Esophagus squamous epithelium (tissue), 5 donors: ENCODE measurements at regions not wholly inside any gene's neighbourhood (a gene's known extent, or its start where the extent isn't known, plus 50 kb on each side); places are given as distances from the start of the nearest gene placed in this dataset.

Experiments used
- DNase-seq: peaks from one replicate; lab custom pipeline; 2025; lab: John Stamatoyannopoulos, UW
- H3K27ac ChIP-seq, 4 donors: fragments of 200-600 bp; sonication (generic); one replicate each; pipeline ENCODE4 v1.5.1; 2016 to 2019; ENCODE audit warnings: mild to moderate bottlenecking in 1 of 4
- H3K27me3 ChIP-seq, 4 donors: fragments of 200-600 bp; sonication (generic); 1 replicate in 3 of 4; 2 replicates in 1 of 4; pipeline versions ENCODE4 v1.5.1 to v1.6.0; 2017 to 2021; ENCODE audit warnings: antibody characterized with exemption in 1 of 4
- H3K36me3 ChIP-seq, 3 donors: fragments of 200-600 bp; sonication (generic); one replicate each; pipeline ENCODE4 v1.5.1; 2016 to 2019
- H3K4me1 ChIP-seq, 3 donors: fragments of 200-600 bp; sonication (generic); one replicate each; pipeline ENCODE4 v1.5.1; 2017 to 2019
- H3K4me3 ChIP-seq, 4 donors: fragments of 200-600 bp; sonication (generic); 1 replicate in 3 of 4; 2 replicates in 1 of 4; pipeline ENCODE4 v1.5.1; 2016 to 2019; ENCODE audit warnings: mild to moderate bottlenecking in 2 of 4, moderate library complexity in 1 of 4
- H3K9me3 ChIP-seq, 3 donors: fragments of 200-600 bp; sonication (generic); one replicate each; pipeline ENCODE4 v1.5.1; 2016 to 2019
- POLR2A ChIP-seq, 4 donors: fragments of 450-650 bp; IDR thresholded peaks; one replicate each; pipeline ENCODE4 v1.6.1; 2017; ENCODE audit warnings: antibody characterized with exemption in 4 of 4, mild to moderate bottlenecking in 4 of 4, moderate library complexity in 3 of 4
- WGBS, 2 donors: methylation state at CpG; one replicate each; pipeline ENCODE4 v1.1.5; 2018; 5-methylcytosine and 5-hydroxymethylcytosine counted together
- intact Hi-C: fragments of 100-400 bp; cut with DNase I; formaldehyde crosslinking; loops from one replicate; pipeline ENCODE4 v1.15.0; 2022
- TF ChIP-seq, protein P1 (sequence below), 6 experiments: fragments of 450-650 bp in 4 of 6; fragments of 200-600 bp in 2 of 6; sonication (generic) in 2 of 6; IDR thresholded peaks; one replicate each; pipeline ENCODE4 v1.5.1; 2016 to 2019; ENCODE audit warnings: antibody characterized with exemption in 6 of 6, mild to moderate bottlenecking in 4 of 6, moderate library complexity in 4 of 6
- donor health status: DM: yes; HTN: yes; CAD: no.

DNA sequence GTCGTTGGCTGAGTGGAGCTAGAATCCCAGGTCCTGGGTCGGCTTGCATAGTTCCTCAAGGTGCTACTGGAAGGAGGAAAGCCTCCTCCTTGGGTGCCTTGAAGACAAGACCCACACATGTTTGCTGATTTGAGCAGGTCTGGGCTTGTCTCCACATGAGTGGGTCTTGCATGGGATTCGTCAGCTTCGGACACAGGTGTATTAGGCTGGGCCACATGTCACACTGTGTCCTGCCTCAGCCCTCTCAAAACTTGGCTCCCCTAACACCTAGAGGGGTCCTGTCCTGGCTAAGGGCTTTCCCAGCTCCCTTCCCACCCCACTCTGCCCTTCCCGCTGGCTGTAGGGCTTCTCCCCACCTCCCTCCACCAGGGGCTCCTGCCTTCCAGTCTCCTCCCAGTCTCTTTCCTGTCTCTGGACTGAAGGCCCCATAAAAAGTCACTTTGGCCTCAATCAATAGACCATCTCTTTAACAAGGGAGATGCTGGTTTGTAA is 73.0 kb upstream of the ADPGK start:
- peaks cover 0 to 8% (median 0%) of the 10 kb centered on the region in 4 donors for H3K27me3 ChIP-seq
- WGBS, 2 donors, result 62 to 72% methylated on average over 3 to 4 of the region's 5 CpGs
- no peaks in the 10 kb centered on the region for H3K9me3 ChIP-seq
- no peak overlapping the region for H3K4me3 ChIP-seq
- TF ChIP-seq, protein P1, sequence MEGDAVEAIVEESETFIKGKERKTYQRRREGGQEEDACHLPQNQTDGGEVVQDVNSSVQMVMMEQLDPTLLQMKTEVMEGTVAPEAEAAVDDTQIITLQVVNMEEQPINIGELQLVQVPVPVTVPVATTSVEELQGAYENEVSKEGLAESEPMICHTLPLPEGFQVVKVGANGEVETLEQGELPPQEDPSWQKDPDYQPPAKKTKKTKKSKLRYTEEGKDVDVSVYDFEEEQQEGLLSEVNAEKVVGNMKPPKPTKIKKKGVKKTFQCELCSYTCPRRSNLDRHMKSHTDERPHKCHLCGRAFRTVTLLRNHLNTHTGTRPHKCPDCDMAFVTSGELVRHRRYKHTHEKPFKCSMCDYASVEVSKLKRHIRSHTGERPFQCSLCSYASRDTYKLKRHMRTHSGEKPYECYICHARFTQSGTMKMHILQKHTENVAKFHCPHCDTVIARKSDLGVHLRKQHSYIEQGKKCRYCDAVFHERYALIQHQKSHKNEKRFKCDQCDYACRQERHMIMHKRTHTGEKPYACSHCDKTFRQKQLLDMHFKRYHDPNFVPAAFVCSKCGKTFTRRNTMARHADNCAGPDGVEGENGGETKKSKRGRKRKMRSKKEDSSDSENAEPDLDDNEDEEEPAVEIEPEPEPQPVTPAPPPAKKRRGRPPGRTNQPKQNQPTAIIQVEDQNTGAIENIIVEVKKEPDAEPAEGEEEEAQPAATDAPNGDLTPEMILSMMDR (IDR thresholded peaks at IDR 0.05), result no peak
- TF ChIP-seq POLR2A (IDR thresholded peaks at IDR 0.05), result no peak
- intact Hi-C loops, result no loop called here
- no peaks in the 10 kb centered on the region for H3K4me1 ChIP-seq
- no peak overlapping the region for H3K27ac ChIP-seq
- DNase-seq, result no peak
- H3K36me3 ChIP-seq, result no peaks in the 10 kb centered on the region

- no peaks in the 10 kb centered on the region for H3K4me1 ChIP-seq
- intact Hi-C loops, result no loop called here
- H3K4me3 ChIP-seq, result no peak overlapping the region
- TF ChIP-seq POLR2A (IDR thresholded peaks at IDR 0.05), result no peak
- TF ChIP-seq, protein P1 (IDR thresholded peaks at IDR 0.05), result no peak
- 48 to 68% methylated on average over 3 of the region's 3 CpGs for WGBS, 2 donors
- no peak overlapping the region for H3K27ac ChIP-seq
- no peaks in the 10 kb centered on the region for H3K9me3 ChIP-seq
- H3K27me3 ChIP-seq, result peaks cover 0 to 8% (median 0%) of the 10 kb centered on the region in 4 donors
- DNase-seq, result no peak
- H3K36me3 ChIP-seq, result no peaks in the 10 kb centered on the region
Measured at GRCh38 chr15:72855791-72856190, 72.2 kb upstream of the ADPGK start.

DNA sequence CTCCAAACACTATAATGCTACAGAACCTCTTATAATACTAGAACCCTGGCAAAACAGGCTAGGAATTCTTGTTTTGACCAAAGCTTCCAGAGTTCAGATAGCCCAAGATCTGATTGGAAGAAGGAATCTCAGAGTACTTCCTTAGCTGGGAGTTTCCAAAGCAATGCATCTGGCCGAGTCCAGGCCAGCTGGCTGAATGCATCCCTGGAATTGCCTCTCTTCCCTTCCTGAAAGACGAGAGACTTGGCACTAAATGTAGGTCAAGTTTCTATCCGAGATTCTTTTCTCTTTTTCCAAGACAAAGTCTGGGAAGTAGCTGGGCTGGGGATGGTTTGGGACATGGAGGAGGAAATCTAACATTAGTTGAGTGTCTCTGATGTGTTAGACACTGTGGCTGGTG is 68.7 kb upstream of the ADPGK start:
- no peaks in the 10 kb centered on the region for H3K9me3 ChIP-seq
- TF ChIP-seq POLR2A (IDR thresholded peaks at IDR 0.05), result no peak
- DNase-seq, result no peak
- H3K27ac ChIP-seq, result no peak overlapping the region
- intact Hi-C loops, result no loop called here
- no peak overlapping the region for H3K4me3 ChIP-seq
- H3K27me3 ChIP-seq, result peaks cover 0 to 27% (median 0%) of the 10 kb centered on the region in 4 donors
- H3K4me1 ChIP-seq, result no peaks in the 10 kb centered on the region
- WGBS, 2 donors, result 10 to 14% methylated on average over 2 to 3 of the region's 3 CpGs
- no peaks in the 10 kb centered on the region for H3K36me3 ChIP-seq

DNA sequence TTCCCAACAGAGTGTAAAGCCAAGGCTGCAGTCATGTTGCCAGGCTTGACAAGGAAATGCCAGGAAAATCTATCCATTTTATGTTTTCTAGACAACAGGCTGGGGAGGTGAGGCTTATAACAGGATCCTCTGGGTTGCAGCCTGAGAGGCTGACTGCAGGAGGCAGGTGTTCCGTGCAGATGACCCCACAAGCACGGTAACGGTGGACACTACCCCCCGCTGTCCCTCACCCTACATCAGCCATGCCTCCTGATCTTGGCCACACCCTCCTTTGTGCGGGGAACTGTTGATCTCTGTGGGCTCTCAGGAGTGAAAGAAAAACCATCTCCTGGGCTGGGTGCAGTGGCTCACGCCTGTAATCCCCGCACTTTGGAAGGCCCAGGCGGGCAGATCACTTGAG is 68.0 kb upstream of the ADPGK start:
- H3K36me3 ChIP-seq, result no peaks in the 10 kb centered on the region
- 63 to 77% methylated on average over 4 to 6 of the region's 8 CpGs for WGBS, 2 donors
- peaks cover 0 to 27% (median 0%) of the 10 kb centered on the region in 4 donors for H3K27me3 ChIP-seq
- no peaks in the 10 kb centered on the region for H3K4me1 ChIP-seq
- no peak overlapping the region for H3K27ac ChIP-seq
- H3K4me3 ChIP-seq, result no peak overlapping the region
- no peak for DNase-seq
- H3K9me3 ChIP-seq, result no peaks in the 10 kb centered on the region
- TF ChIP-seq, protein P1 (IDR thresholded peaks at IDR 0.05), result no peak
- TF ChIP-seq POLR2A (IDR thresholded peaks at IDR 0.05), result no peak
- intact Hi-C loops, result no loop called here

DNA sequence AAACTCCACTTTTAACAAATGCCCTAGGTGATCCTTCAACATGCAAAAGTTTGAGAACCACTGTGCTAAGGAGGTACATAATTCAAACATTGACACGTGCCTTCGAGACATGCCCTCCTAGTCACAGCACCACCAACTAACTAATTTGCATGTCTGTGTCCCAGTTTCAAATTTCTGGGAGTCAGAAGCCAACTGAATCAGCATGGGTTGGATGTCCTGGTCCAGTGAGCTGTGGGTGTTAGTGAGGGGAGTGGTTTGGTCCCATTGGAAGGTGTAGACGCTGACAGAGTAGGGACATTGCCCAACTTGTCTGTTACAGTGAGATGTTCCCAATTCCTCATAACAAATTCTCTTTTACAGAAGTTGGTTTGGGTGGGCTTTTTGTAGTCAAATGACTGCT is 67.3 kb upstream of the ADPGK start:
- DNase-seq, result no peak
- intact Hi-C loops, result no loop called here
- no peak overlapping the region for H3K4me3 ChIP-seq
- no peak overlapping the region for H3K27ac ChIP-seq
- H3K27me3 ChIP-seq, result peaks cover 0 to 27% (median 0%) of the 10 kb centered on the region in 4 donors
- H3K4me1 ChIP-seq, result no peaks in the 10 kb centered on the region
- TF ChIP-seq POLR2A (IDR thresholded peaks at IDR 0.05), result no peak
- TF ChIP-seq, protein P1 (IDR thresholded peaks at IDR 0.05), result no peak
- 30 to 78% methylated on average over 3 of the region's 3 CpGs for WGBS, 2 donors
- H3K9me3 ChIP-seq, result no peaks in the 10 kb centered on the region
- H3K36me3 ChIP-seq, result no peaks in the 10 kb centered on the region

- DNase-seq, result no peak
- H3K4me1 ChIP-seq, result no peaks in the 10 kb centered on the region
- TF ChIP-seq POLR2A (IDR thresholded peaks at IDR 0.05), result no peak
- TF ChIP-seq, protein P1 (IDR thresholded peaks at IDR 0.05), result no peak
- WGBS, 2 donors, result 73 to 74% methylated on average over 3 of the region's 3 CpGs
- H3K36me3 ChIP-seq, result no peaks in the 10 kb centered on the region
- no peak overlapping the region for H3K4me3 ChIP-seq
- H3K9me3 ChIP-seq, result no peaks in the 10 kb centered on the region
- H3K27ac ChIP-seq, result no peak overlapping the region
- intact Hi-C loops, result no loop called here
- peaks cover 0 to 40% (median 0%) of the 10 kb centered on the region in 4 donors for H3K27me3 ChIP-seq
Measured at GRCh38 chr15:72847806-72848205, 64.2 kb upstream of the ADPGK start.
